Activated CD4-positive, alpha-beta T cell treated with anti-CD3 and anti-CD28 coated beads, Interleukin-10, Interleukin-2, amounts not matched to agents 100 ng/mL and 50 ng/mL, durations not matched to agents 16 hours and 8 hours (primary cell): ENCODE measurements at regions not wholly inside any gene's neighbourhood (a gene's known extent, or its start where the extent isn't known, plus 50 kb on each side); places are given as distances from the start of the nearest gene placed in this dataset.

Experiments
- DNase-seq: peaks from one replicate; pipeline ENCODE4 v3.0.0-alpha.2; 2020

DNA sequence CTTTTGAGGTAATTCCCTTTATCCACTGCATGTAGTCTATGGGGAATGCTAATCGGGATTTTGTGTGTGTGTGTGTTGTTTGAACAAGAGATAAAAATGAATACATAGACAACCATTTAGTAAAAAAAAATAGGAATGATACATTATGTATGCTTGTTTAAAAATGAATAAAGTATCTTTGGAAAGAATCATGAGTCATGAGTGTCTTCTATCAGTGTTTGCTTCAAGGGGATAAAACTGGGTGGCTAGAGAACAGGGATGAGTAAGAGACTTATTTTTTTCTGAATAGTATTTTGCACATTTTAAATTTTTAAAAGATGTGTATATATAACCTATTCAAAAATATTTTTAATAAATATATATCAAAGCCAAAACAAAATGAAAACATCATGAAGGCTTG lies 839.4 kb upstream of the ADGRL4 start:
- DNase-seq, result no peak

DNA sequence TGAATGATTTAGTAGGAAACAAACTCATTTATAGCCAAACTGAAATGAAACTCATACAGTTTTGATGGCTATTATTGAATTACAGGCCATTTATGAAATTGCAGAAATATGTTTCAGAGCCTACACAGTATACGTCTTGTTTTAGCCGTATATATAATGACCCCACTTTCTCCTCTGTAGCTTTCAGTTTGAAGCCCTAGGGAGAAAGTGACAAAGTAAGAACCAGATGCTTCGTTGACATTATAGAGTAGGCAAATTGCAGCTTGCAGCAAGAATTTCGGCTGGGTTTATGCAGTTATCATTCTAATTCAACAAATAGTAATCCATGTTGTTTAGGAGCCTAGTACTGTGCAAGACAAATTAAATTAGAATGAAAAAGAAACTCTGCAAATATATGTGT lies 836.3 kb upstream of the ADGRL4 start:
- no peak for DNase-seq

DNA sequence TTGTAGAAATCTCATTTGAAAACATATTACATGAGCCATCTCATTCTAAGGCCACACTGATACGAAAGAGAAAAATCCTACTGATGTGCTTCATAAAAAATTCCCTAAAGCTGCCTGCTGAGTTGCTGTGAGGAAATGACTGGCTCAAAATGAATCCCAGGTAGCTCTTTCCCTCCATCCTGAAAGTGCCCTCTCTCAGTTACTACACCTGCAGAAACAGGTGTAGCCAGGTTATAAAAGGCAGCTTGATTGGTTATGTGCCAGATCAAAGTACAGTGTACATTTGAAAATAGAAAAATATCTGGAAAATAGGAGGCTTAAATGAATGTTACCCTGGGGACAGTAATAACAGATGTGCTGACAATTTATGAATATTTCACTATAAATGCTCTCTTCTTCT lies 833.4 kb upstream of the ADGRL4 start:
- no peak for DNase-seq

DNA sequence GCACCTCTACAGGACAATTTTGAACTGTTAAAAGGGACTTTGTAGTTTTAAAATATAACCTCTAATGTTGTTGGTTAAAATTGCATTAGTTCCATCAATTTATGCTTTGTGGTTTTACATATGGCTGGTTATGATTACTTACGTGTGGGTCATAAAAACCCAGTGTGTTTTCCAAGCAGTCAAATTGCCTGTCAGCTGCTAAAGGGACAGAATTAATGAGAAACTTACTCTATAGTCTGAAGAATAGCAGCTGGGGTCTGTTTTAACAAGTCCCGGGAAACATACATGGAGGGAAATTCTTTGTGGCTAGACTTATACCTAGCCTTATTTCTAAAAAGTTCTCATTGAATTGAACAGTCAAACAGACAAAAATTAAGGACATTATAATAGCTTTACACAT lies 820.9 kb upstream of the ADGRL4 start:
- no peak for DNase-seq

DNA sequence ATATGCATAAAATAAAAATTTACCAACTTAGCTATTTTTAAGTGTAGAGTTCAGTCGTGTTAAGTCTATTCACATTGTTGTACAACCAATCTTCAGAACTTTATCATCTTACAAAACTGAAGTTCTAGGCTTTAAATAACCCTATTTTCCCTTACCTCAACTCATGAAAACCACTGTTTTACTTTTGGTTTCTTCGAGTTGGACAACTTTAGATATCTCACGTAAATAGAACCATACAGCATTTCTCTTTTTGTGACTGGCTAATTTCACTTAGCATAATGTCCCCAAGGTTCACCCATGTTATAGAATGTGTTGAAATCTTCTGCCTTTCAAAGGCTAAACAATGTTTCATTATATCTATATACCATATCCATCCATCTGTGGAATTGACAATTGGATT lies 819.0 kb upstream of the ADGRL4 start:
- DNase-seq, result no peak

DNA sequence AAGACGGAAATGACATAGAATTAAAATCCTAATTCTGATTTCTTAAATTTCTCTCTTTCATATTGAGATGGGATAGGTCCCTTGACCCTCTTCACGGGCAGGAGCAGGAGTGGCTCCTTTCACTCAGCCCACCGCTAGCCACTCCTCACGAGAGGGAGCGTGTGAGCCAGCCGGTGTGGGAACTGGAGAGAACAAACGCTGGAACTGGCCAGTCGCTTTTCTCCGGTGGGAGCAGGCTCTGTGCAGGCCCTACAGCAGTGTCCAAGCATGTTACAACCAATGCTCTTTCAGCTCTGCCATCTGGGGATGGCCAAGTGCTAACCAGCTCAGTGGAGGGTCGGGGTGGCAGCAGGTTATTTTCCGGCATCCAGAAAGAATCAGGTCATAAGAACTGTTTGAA lies 815.5 kb upstream of the ADGRL4 start:
- DNase-seq, result no peak

DNA sequence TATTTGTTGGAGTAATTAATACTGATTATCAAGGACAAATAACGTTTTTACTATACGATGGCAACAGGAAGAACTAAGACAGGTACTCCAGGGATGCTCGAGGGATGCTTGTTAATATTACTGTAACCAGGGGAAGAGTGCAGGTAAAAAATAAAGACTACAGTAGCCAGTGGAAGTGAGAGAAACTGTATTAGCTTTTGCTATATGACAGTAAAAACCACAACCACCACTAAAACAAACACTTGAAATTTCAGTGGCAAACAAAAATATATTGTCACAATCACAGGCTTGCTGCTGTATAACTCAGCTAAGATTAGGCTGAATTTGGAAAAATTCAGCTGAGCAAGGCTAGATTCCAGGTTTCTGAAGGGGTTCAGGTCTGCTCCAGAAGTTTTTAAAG lies 812.6 kb upstream of the ADGRL4 start:
- DNase-seq, result no peak

DNA sequence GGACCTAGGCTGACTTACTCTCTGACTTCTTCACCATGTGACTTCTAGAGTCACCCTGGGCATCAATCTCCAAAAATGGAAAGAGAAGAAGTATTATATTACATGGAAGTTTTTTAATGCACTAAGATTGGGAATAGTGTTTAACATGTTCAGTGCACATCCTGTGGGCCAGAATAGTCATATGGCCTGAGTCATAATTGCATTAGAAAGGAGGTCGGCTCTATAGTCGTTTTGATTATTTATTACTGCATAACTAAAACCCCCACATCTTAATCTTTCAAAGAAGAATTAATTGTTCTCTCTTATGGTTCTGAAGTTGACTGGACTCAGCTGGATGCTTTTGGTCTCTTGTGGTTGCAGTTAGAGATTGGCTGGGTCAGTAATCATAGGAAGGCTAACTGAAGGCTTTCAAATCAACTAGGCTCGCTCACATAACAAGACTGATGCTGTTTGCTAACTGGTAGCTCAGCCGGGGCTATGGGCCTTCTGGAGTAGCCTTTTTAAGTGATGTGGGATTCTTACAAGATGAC lies 810.6 kb upstream of the ADGRL4 start:
- DNase-seq, result no peak

- no peak for DNase-seq
Observed at GRCh38 chr1:79815115-79815514, 808.6 kb upstream of the ADGRL4 start.

- DNase-seq, result no peak
Observed at GRCh38 chr1:79811173-79811572, 804.6 kb upstream of the ADGRL4 start.

DNA sequence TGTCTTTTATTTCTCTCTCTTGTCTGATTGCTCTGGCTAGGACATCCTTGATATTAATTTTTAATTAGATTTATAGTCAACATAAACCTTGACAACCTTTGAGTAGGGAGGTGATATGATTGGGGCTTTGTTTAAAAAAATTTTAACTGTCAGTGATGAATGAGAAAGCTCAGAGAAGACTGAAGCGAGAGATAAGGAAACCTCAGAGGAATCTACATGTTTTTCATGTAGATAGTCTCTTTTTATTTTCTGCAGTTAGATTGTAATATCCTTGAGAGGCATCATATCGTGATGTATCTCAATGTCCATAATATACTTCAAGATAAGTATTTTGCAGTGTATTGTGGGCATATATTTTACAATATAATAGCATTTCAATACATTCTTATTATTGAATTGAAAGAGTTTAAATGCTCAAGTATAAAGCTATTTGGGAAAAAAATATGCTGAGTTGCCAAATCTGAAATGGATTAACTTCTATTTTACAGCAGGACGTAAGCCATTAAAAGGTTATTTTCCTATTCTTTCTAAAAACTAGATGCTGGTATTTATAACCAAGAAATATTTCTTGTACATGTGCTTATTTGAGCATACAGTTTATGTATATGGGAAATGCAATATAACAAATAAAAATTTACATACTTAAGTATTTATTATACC lies 802.4 kb upstream of the ADGRL4 start:
- DNase-seq, result no peak

DNA sequence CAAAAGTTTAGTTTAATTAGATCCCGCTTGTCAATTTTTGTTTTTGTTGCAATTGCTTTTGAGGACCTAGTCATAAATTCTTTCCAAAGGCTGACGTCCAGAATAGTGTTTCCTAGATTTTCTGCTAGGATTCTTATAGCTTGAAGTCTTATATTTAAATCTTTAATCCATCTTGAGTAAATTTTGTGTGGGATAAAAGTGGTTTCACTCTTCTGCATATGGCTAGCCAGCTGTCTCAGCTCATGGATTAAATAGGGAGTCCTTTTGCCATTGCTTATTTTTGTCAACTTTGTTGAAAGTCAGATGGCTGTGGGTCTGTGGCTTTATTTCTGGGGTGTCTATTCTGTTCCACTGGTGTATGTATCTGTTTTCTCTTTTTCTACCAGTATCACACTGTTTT lies 801.3 kb upstream of the ADGRL4 start:
- no peak for DNase-seq

- no peak for DNase-seq
Observed at GRCh38 chr1:79797487-79797886, 791.0 kb upstream of the ADGRL4 start.

GRCh38 chr1:79796434-79796833 lies 789.9 kb upstream of the ADGRL4 start:
- no peak for DNase-seq

GRCh38 chr1:79792219-79792930 lies 785.8 kb upstream of the ADGRL4 start:
- no peak for DNase-seq

DNA sequence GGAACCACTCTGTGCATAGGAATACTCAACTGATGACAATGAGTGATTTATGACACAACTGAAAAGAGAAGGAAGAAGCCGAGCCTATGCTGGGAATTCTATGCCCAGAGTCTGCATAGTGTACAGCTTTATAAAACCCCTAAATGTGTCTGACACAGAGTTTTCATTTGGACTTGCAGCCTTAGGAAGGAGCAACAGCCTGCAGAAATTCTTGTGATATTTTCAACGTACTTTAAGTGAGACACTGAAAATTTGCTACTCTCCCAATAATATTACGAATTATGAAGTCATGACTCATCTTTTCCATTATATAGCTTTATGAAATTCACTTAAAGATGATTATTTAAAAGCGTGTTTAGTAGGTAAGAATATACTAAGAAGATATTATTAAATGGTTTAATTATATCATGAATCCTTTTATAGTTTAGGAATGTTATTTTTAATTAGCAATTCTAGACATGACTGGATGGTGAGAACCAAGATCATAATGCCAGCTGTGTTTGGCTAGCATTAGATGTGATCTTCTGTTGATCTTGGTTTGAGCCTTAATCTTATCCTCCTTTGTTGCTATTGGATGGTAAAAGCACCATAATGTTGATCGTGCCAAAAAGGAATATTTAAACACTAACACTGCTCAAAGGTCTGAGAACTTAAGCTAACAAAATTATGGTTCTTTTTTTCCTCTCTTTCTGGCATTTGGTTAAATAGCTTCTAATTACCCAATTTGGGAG lies 785.1 kb upstream of the ADGRL4 start:
- DNase-seq, result no peak

GRCh38 chr1:79790950-79791349 lies 784.4 kb upstream of the ADGRL4 start:
- DNase-seq, result no peak

GRCh38 chr1:79787631-79788030 lies 781.1 kb upstream of the ADGRL4 start:
- DNase-seq, result no peak

- no peak for DNase-seq
Observed at GRCh38 chr1:79785964-79786363, 779.4 kb upstream of the ADGRL4 start.

- no peak for DNase-seq
Observed at GRCh38 chr1:79785561-79785960, 779.0 kb upstream of the ADGRL4 start.

DNA sequence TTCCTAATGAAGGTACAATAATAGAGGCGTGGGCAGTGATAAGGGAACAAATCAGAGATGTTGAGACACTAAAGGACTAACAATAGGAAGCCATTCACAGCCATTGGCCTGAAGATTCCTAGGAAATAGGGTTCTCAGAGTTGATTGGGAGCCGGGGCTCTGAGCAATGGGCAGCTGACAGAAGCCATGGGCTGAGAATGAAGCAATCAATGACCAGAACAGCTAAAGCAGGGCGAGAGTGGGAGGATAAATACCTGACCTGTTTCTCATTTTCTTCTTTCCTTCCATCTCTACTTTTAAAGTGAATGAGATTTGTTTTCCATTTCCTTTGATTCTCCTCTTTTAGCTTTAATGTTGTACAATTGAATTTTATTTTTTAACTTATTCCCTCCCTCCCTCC lies 774.7 kb upstream of the ADGRL4 start:
- no peak for DNase-seq

DNA sequence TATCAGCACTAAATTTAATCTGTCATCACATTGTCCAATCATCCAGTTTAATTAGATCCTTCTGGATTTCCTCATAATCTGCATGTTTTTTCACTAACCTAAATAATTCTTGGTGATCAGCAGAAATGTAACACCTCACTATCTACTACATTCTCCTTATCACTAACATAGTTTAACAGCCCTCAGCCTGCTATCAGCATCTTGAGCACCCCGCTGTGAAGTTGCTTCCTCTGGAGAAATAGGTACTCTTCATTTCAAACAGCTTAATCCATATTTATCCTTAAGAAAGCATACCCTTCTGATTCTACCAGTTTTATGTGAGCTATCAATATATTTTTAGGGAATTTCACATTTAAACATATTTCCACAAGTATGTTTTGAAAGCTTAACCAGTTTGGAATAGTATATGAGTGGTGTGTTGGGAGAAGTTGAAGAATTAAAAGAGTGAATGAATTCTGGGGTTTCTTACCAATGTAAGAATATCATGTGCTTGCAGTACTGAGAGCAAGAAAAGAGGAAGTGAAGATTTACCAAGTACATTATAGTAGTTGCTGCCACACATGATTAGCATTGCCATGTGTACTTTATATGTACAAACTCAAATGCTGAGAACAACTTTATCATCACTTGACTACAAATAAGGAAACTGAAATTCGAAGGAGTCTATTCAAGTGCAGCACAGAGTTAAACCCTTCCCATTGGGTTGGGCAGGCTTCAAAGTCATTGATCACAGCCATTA lies 771.1 kb upstream of the ADGRL4 start:
- DNase-seq, result no peak

DNA sequence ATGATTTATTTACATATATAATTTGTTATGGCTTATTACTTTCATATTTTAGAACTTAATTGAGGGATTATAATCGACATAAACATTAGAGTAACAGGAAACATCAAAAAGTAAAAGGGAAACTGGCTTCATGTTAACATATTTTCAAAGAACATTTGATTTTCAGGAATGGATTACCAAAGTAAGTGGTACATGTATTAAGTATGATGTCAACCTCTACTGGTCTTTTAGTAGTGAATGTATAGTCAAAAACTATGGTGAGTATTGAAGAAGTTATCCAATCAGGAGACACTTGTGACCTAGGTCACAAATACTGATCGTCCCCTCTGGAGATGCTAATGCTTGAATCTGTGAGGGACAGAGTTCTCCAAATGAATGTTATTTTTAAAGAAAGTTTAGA lies 768.9 kb upstream of the ADGRL4 start:
- no peak for DNase-seq
